ENCODE measurements at regions not wholly inside any gene's neighbourhood (a gene's known extent, or its start where the extent isn't known, plus 50 kb on each side); places are given as distances from the start of the nearest gene placed in this dataset.

GRCh38 chr1:170375082-170375723, 156.8 kb upstream of the GORAB start (continued):
- no peak for TF ChIP-seq SRF (IDR thresholded peaks at IDR 0.05; ENCODE audit: low read depth, low read length)
- TF ChIP-seq NANOG (IDR thresholded peaks at IDR 0.05; ENCODE audit: insufficient read depth, low read depth, low read length, poor library complexity, severe bottlenecking): no peak
- no peak for TF ChIP-seq SIX5 (IDR thresholded peaks at IDR 0.05; ENCODE audit: low read depth, low read length)
- no peak for TF ChIP-seq RFX5 (IDR thresholded peaks at IDR 0.05; ENCODE audit: borderline replicate concordance, low read depth, low read length)
- TF ChIP-seq, protein P1, sequence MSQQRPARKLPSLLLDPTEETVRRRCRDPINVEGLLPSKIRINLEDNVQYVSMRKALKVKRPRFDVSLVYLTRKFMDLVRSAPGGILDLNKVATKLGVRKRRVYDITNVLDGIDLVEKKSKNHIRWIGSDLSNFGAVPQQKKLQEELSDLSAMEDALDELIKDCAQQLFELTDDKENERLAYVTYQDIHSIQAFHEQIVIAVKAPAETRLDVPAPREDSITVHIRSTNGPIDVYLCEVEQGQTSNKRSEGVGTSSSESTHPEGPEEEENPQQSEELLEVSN (IDR thresholded peaks at IDR 0.05): no peak
- no peak for TF ChIP-seq EGR1 (IDR thresholded peaks at IDR 0.05; ENCODE audit: borderline replicate concordance, low read depth, low read length)
- TF ChIP-seq KDM4A (IDR thresholded peaks at IDR 0.05; ENCODE audit: low read depth, low read length, severe bottlenecking): no peak
- TF ChIP-seq CEBPB (IDR thresholded peaks at IDR 0.05; ENCODE audit: low read depth, low read length): no peak

Data from H1 (cell line).